ENCODE measurements at regions not wholly inside any gene's neighbourhood (a gene's known extent, or its start where the extent isn't known, plus 50 kb on each side); places are given as distances from the start of the nearest gene placed in this dataset.

DNA sequence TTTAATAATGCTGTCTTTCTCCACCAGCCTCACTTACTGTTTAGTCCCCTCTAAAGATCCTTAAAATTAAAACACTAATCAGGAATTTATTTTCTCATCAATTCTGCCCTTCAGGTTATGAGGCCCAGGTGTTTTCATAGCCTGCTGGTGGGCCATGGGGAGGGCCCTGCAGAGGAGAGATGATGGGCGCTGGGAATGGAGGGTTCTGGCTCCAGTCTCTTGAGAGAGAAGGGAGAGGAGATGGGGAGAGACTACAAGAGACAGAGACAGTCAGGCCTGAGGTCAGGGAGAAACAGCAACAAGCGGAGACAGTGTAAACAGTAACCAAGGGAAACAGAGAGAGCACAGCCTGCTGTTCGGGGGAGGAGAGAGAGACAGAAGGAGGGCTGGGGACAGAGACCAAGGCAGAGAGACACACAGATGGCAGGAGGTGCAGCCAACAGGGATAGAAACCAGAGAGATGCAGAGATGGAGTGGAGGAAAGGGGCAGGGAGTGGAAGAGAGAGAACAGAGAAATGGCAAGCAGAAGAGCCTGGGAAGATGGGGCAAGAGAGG, 187.3 kb upstream of the SYT13 start:
- DNase-seq, result no peak

DNA sequence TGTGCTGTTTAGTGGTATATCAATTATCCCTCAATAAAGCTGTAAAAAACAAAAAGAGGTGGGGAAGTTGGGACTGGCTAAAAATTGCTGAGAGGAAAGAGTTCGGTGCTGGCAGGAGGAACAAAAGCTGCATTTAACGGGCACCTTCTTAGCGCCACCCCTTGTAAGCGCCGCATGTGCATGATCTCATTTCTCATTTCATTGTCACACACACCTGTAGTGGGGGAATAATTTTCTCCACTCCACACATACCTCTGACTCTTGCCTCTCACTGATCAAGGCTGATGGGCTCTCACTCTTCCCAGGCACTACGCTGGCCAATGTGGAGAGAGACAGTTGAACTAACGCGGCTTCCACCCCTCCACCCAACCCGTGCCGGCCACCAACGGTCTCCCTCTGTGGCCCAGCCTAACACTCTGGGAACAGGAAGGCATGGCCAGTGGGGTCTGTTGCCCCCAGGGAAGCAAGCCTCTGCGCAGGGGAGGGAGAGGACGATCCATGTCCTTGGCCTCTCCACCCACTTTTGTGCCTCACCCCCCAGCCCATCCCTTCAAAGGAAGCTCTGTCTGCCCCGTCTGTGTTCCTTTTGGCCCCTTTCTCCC, 186.7 kb upstream of the SYT13 start:
- DNase-seq, result no peak

DNA sequence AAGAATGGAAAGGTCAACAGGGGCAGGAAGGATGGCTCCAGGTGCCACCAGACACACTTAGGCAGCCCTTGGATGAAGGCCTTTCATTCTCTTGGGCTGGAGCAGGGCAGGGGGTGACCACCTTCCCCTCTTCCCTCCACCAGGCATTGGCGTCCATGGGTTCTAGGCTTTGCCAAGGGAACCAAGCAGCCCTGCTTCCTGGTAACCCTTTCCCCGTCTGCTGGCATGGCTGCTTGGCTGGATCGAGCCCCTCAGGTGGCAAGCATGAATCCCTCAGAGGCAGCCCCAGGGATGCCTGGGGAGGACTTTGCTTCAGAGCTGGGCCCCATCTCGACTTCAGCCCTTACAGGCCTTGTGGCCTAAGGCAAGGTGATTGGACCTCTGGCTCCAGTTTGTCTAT, 185.1 kb upstream of the SYT13 start:
- DNase-seq, result no peak

DNA sequence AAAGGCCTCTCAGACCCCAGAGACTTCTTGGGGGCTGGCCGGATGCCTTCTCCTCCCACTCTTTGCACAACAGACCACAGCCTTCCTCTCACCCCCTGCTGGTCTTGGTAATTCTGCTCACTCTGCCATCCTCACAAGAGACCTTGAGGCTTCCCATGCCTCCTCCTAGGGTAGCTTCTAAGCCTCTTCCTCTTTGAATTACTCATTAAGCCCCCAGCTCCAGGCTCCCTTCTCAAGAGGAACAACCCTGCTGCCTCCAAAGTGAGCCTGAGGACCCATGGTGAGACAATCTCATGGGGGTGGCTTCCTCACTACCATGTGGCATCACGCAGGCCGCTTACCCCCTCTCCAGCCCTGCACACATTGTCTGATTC, 184.6 kb upstream of the SYT13 start:
- DNase-seq, result no peak

DNA sequence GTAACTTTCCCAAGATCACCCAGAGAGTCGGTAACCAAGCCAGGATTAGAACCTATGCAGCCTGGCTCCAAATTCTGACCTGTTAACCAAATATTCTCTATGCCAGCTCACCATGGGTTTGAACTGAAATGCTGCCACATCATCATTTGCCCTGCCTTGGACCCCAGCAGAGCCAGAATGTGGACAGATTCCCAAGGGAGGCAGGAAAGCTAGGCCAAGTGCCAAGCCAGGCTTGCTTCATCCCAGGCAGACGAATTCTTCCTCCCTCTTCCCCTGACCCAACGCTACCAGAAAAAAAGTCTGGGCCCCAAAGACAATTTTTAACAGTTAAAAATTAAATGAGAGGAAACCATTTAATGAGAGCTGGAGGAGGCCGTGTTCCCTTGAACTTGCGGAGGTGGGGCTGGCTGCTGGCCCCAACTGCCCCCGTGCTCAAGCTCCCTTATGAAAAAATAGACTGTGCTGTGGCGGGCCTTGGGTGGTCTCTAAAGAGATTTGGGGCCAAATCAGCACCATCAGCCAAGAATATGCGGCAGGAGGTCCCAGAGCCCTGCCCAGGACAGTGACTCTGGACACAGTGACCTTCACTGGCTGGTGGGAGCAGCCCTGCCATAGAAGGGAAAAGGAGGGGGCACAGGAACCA, 184.1 kb upstream of the SYT13 start:
- DNase-seq, result no peak

DNA sequence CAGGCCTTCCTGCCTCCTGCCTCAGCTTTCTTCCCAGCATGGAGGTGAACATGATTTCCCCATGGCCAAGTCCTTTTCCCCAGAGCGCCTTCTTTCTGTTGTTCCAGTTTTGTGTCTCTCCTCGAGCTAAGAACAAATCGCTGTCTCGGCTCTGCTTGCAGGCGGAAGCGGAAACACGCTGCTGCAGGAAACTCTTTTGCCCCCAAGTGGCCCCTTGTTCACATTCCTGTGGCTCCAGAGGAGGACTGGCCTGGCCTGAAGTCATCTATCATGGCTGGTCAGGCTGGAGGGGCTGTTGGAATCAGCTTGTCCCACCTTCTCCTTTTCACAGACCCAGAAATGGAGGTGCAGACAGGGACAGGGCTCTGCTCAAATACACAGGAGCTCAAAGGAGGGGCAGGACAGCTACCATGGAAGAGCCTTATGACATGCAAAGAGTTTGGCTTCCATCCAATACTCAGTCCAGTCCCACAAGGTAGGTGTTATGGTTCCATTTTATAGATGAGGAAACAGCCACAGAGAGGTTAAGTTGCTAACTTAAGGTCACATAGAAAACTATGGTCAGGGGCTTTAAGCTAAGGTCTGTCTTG, 182.2 kb upstream of the SYT13 start:
- no peak for DNase-seq

DNA sequence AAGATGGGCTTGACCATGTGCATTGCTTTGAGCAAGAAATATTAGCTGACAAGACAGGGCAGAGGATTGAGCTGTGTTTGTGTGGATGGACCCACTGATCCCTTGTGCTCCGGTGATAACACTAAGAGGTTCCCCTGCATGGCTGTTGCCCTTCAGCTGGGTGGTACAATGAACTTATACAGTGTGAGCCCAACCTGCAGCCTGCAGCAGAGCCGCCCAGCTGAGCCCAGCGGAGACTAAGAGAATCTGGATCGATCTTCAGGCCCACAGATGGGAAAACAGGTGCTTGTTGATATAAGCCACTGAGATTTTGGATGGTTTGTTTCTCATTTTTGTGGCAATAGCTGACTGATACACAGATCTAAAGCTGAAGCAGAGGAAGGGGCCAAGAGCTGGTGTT, 177.4 kb upstream of the SYT13 start:
- DNase-seq, result no peak

DNA sequence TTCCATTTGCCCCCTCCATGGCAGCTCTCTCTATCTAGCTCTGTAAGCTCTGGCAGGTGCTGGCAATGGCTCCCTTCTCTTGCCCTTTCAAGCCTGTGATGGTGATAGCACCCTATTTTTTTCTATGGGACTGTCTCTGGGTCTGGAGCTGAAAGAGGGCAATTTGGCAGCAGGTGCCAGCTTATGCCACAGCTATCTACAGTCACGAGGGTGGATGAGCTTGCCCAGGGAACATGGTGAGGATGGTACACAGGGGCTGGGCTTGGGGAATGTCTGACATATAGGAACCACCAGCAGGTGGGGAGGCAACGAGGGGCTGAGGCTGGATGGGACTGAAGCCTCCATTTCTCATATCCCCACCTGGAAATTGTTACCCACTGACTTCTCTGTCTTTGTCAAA, 175.4 kb upstream of the SYT13 start:
- no peak for DNase-seq

DNA sequence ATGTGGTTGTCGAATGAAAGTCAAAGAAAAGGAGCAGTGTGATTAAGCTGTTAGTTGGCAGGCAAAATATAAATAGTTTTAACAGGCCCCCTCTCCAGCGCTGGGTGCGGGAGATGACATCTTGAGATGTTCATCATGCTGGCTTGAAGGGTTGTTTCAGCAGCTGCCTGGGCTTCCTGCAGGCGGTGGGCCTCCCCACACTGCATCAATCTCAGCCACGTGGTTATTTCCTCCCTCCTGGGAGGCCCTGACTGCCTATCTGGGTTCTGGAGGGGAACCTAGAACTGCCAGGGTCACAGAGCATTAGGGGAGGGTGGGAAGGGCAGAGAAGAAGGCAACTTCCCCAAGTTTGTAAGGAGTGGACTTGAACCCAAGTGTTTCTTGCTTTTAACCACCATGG, 173.3 kb upstream of the SYT13 start:
- no peak for DNase-seq

DNA sequence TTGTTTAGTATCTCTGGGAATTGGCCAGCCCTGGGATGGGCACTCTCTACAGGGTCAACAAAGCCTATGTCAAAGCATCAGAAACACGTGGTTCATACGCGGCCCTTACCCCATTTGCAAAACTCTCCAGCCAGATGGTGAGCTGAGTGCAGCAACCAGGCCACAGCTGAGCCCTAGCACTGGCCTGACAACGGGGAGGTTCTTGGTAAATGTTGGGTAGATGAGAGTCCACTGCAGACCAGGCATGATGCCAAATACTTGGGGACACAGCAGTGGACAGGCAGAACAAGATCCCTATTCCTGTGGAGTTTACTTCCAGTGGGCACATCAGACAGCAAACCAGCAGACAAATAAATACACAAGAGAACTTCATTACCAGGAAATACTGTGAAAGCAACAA, 172.1 kb upstream of the SYT13 start:
- no peak for DNase-seq

DNA sequence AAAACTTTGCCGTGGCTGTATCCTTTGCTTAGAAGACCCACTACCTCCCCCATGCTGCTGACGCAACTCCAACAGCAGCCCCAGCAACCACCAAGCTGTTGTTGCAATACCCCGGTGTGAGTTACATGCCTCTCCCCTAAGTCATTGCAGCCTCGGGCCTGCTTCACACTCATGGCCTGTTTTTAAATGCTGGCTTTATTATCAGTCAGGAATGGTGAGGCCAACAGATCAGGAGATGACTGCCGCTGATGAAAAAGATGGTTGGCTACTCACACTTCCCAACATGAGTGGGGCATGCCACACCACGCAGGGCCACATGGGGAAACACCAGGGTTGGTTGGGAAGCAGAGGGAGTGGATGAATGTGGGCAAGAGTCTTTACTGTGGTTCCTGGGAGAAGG, 171.5 kb upstream of the SYT13 start:
- no peak for DNase-seq

DNA sequence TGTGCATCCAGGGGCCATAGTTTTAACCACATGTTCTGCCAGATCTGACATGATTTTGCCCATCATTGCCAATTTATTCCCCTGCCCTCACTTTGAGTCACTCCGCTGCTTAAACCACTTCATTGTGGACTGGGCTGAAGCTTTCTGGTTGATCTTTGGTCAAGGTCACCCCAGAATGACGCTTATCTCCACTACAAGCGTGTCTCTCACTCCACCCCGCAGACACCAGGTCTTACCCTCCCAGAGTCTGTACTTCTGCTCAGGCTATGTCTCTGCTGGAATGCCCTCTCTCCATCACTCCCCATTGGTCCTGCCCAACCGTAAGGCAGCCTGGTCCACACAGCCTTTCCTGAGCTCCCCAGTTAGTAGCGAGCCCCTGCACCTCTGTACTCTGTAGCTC, 170.5 kb upstream of the SYT13 start:
- no peak for DNase-seq

DNA sequence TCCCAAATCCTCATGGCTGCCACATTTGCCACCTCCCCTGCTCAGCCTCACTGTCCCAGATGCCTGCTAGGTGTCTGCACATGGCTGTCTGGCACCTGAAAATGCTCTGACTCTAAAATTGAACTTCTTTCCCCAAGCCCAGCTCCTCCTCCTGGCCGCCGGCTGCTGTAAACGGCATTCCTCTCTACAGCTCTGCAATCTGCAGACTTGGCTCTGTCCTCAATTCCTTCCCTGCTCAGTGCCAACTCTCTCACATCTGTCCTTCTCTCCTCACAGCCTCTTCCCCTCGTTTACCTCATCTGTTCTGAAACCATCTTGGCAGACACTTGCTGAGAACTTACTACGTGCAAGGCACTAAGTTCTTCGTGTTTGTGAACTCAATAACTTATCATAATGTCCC, 169.4 kb upstream of the SYT13 start:
- no peak for DNase-seq

DNA sequence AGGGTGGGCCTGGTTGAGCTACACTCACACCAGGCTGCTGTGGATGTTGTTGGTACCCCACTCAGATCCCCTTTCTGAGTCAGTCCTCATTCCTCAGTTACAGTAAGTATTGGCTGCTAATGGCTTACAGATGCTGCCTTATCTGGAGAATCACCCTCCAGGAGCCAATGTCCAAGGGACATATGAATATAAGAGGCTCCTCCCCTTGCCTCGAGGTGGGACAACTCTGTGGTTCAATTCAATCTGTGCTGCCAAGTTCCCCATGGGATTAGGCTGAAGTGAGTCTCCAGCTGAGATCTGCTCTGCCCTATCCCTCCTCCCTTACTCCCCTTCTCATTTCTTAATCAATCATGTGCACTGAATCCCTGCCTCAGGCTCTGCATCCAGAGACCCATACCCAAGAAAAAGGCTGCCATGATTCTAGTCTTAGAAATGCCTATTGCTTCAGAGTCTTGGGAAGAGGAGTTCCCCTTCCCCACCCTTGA, 168.8 kb upstream of the SYT13 start:
- DNase-seq, result no peak

DNA sequence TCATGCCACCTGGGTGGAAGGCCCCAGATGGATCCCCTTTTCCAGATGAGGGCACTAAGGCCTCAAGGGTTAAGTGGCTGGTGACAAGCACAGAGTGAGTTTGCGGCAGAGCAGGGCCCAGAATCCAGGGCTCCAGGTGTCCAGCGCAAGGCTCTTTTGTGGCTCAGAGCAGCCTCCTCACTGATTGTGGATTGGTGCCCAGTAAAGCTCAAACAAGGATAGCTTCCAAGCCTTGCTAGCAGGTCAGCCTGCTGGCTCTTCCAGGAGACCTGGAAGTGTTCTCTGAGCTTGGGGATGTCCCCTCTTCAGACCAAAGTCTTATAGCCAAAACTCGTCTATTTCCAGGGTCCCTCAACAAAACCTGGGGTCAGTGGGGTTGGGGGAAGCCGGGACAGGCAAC, 167.6 kb upstream of the SYT13 start:
- no peak for DNase-seq

DNA sequence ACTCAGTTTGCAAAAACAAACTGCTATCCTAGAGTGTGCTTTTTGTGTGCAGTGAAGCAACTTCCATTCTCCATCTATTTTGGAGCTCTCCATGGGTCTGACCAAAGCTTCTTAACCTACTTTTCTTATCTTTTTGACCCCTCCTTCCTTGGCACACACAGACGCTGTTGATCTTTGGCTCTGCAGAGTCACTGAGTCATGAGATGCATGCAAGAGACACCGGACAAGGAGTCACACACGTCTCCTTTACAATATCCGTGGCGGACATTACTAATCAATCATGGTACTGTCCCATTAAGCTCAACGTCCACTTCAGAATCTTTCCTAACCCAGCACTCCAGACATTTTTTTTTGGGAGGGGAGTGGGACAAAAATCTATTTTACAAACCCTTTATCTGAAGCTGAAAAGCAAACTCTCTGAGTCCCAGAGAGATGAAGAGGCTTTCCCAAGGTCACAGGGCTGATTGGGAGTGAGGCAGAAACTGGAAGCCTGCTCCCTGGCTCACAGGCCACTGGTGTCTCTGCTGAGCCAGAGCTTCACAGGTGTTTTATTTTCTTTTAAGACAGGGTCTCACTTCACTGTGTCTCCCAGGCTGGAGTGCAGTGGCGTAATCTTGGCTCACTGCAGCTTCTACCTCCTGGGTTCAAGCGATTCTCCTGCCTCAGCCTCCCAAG, 165.8 kb upstream of the SYT13 start:
- no peak for DNase-seq

DNA sequence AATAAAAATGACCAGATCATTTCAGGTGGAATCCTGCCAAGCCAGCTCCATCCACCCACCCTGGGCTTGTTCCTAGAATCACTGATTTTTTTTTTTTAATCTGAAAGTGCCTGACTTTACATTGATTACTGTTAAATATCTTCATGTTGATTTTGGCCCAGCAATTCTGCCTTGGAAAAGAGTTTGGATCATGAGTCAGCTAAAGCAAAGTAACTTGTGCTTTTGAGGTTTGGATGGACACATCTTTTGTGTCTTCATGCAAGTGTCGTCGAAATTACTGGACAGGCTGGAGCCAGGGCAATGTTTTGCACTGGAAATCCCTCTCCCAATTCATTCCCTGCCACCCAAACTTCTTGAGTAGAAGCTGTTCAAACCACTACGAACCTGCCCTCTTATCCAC, 164.0 kb upstream of the SYT13 start:
- DNase-seq, result no peak

DNA sequence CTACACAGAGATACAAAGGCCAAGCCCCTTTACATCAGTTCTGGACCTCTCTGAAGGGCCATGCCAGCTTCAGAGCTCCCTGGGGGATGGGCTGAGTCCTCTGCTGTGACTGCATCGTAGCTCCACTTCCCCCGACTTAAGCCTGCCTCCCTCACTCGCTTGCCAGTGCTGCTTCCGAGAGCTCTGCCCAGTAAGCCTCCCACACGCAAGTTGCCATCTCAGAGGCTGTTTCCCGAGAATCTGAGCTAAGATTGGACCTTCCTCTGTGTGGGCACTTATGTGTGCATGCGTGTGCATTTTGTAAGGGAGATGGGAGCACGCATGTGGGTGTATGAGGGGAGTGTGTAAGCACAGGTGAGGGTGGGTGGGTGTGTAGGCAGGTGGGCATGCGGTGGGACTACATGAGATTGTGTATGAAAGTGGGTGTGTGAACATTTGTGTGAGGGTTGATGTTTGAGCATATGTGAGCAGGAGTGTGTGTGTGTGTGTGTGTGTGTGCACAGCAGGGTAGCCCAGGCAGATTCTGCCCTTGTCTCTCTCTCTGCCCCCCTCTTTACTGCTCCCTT, 163.0 kb upstream of the SYT13 start:
- DNase-seq, result no peak

DNA sequence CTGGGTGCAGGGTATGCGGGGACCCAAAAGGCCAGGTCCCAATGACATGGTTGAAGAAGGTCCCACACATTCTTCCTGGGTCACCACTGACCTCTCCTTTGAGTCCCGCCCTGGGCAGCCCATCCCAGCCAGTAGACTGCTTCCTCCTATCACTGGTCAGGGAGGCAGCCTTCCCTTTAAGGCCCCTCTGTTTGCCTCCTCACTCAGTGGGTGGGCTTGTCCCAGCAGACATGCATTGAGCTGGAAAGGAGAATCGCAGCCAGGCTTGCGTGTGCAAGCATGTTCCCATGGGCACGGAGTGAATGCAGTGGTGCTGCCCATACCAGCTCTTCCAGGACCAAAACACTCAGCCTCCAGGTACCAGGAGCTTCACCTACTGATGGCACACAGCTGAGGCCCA, 162.4 kb upstream of the SYT13 start:
- DNase-seq, result no peak

DNA sequence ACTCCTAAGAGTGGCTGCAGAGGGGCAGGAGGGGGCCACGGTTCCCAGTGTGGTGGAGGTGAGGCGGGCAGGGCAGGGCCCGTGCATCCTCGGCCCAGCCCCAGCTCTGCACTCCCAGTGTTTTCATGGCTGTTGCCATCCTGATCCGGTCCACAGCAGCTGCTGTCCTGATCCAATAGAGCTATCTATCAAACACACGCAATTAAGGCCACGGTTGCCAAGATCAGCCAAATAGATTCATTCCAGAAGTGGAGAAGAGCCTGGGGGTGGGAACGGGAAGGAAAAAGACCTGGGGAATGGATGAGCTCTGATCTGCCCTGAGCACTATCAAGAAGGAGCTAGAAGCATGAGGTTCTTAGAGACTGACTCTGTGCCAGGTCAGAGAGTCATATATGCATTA, 160.9 kb upstream of the SYT13 start:
- DNase-seq, result no peak

DNA sequence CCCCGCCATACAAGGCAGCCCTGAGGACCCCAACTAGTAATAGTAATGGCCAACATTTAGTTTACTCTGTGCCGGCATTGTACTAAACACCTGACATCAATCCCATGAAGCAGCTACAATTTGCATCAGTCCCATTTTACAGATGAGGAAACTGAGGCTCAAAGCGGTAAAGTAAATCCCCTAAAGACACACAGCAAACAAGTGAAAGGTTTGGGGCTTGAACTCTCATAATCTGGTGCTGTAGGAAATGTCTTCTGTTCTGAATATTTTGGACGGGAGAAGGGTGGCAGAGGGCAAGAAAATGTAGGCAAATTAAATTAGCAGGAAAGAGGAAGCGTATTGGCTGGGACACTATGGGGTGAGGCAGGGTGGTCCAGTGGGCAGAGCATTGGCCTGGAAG, 160.3 kb upstream of the SYT13 start:
- DNase-seq, result no peak

DNA sequence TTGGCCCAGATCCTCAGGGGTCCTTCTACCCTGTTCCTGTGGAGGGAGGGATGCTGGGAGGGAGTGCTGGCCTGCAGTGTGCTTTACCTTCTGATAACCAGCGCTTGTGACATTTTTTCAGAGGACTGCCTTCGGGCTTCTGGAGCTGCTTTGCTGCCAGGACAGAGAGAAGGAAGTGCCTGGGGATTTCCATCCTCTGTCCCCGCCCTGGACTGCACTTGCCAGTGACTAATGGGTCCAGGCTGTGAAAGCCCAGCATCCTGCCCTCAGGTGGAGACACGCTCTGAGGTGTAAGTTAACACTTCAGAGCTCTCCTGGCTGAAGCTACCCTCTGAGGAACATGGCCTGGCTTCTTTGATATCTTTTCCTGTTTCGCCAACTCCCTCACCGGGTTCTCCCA, 158.7 kb upstream of the SYT13 start:
- DNase-seq, result no peak

DNA sequence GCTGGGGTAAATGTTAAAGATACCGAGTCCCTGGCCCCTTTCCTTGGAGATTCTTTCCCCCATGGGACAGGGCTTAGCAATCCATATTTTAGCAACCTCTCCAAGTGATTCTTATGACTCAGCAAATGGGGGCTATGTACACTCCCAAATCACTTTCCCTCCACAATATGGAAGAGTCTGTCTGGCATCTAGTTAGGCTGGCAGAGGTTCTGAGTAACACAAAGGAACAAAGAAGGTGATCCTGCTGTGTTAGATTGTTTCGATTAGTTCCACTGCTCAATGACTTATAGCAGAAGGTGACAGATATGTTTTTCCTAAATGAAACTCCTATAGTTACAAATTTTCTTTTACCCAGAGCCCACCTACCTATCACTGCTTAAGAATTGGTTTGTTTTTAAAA, 154.0 kb upstream of the SYT13 start:
- DNase-seq, result no peak

All from hindlimb muscle (tissue), 1 donor.